OCI-M1 (cell line): ENCODE measurements at regions not wholly inside any gene's neighbourhood (a gene's known extent, or its start where the extent isn't known, plus 50 kb on each side); places are given as distances from the start of the nearest gene placed in this dataset.

Experiments used
- DNase-seq: peaks from one replicate; lab custom pipeline; 2025; lab: John Stamatoyannopoulos, UW

- no peak for DNase-seq
These were observed 991.2 kb downstream of the UQCRFS1 start for GRCh38 chr19:28221736-28222135.

- DNase-seq = no peak
These were observed 994.2 kb downstream of the UQCRFS1 start for GRCh38 chr19:28218728-28219127.

- peak; percentile 7 for DNase-seq
These were observed 995.9 kb downstream of the UQCRFS1 start for GRCh38 chr19:28217022-28217421.

GRCh38 chr19:28213470-28214082, 999.4 kb downstream of the UQCRFS1 start:
- DNase-seq = peak; percentile 41

GRCh38 chr19:28210886-28211285, 1002.1 kb downstream of the UQCRFS1 start:
- no peak for DNase-seq

- DNase-seq = peak; percentile 4
These were observed 1004.2 kb downstream of the UQCRFS1 start for GRCh38 chr19:28208745-28209144.

GRCh38 chr19:28207244-28207643, 1005.7 kb downstream of the UQCRFS1 start:
- no peak for DNase-seq

GRCh38 chr19:28201462-28201943, 1011.4 kb downstream of the UQCRFS1 start:
- DNase-seq = no peak

- no peak for DNase-seq
These were observed 1013.6 kb downstream of the UQCRFS1 start for GRCh38 chr19:28199323-28199722.

- no peak for DNase-seq
These were observed 1016.0 kb downstream of the UQCRFS1 start for GRCh38 chr19:28196961-28197360.

- no peak for DNase-seq
These were observed 1016.9 kb downstream of the UQCRFS1 start for GRCh38 chr19:28196101-28196500.

GRCh38 chr19:28185646-28186045, 1027.3 kb downstream of the UQCRFS1 start:
- no peak for DNase-seq

GRCh38 chr19:28184997-28185396, 1028.0 kb downstream of the UQCRFS1 start:
- DNase-seq = peak; percentile 21

GRCh38 chr19:28176193-28176592, 1036.8 kb downstream of the UQCRFS1 start:
- no peak for DNase-seq

- no peak for DNase-seq
These were observed 1041.0 kb downstream of the UQCRFS1 start for GRCh38 chr19:28171983-28172382.

- DNase-seq = no peak
These were observed 1042.9 kb downstream of the UQCRFS1 start for GRCh38 chr19:28170066-28170465.

GRCh38 chr19:28169168-28169887, 1043.6 kb downstream of the UQCRFS1 start:
- no peak for DNase-seq

- DNase-seq = no peak
These were observed 1044.4 kb downstream of the UQCRFS1 start for GRCh38 chr19:28168557-28168956.

- no peak for DNase-seq
These were observed 1046.9 kb downstream of the UQCRFS1 start for GRCh38 chr19:28166025-28166424.

- DNase-seq = no peak
These were observed 1048.7 kb downstream of the UQCRFS1 start for GRCh38 chr19:28164214-28164613.

- no peak for DNase-seq
These were observed 1053.9 kb downstream of the UQCRFS1 start for GRCh38 chr19:28159065-28159464.

- no peak for DNase-seq
These were observed 1057.7 kb downstream of the UQCRFS1 start for GRCh38 chr19:28155265-28155664.

- DNase-seq = no peak
These were observed 1058.9 kb downstream of the UQCRFS1 start for GRCh38 chr19:28154077-28154476.

GRCh38 chr19:28153123-28153522, 1059.8 kb downstream of the UQCRFS1 start:
- no peak for DNase-seq
